Lung (tissue), 11 donors: ENCODE measurements at regions not wholly inside any gene's neighbourhood (a gene's known extent, or its start where the extent isn't known, plus 50 kb on each side); places are given as distances from the start of the nearest gene placed in this dataset.

ENCODE experiments used
- ATAC-seq: fragments of 200-7000 bp; cut with Tn5 transposase; one replicate; pipeline ENCODE4 v1.9.1; 2020; ENCODE audit warnings: moderate number of reproducible peaks; ENCODE audit not compliant: insufficient read depth, low FRiP score
- DNase-seq, 3 donors: peaks; one replicate each; pipeline ENCODE4 v3.0.0-alpha.2; 2013 to 2017
- H3K27ac ChIP-seq, 2 donors: one replicate each; pipeline ENCODE4 v1.5.1; 2013; ENCODE audit warnings: mild to moderate bottlenecking in 2 of 2, moderate library complexity in 2 of 2, control low read depth in 1 of 2, inconsistent platforms in 1 of 2, low read depth in 1 of 2, low read length in 1 of 2
- H3K27me3 ChIP-seq, 3 donors: one replicate each; pipeline ENCODE4 v1.5.1; 2013; ENCODE audit warnings: low read length in 2 of 3; ENCODE audit not compliant: control insufficient read depth in 3 of 3, insufficient read depth in 3 of 3
- H3K36me3 ChIP-seq, 4 donors: one replicate each; pipeline ENCODE4 v1.5.1; 2013; ENCODE audit warnings: low read length in 4 of 4, mild to moderate bottlenecking in 1 of 4, moderate library complexity in 1 of 4; ENCODE audit not compliant: control insufficient read depth in 4 of 4, insufficient read depth in 4 of 4
- H3K4me1 ChIP-seq, 5 donors: one replicate each; pipeline ENCODE4 v1.5.1; 2013; ENCODE audit warnings: low read length in 5 of 5, mild to moderate bottlenecking in 2 of 5, moderate library complexity in 1 of 5; ENCODE audit not compliant: control insufficient read depth in 5 of 5, insufficient read depth in 5 of 5
- H3K4me3 ChIP-seq: one replicate; pipeline ENCODE4 v1.5.1; 2013; ENCODE audit warnings: mild to moderate bottlenecking, control low read depth, moderate library complexity
- H3K9ac ChIP-seq, 2 donors: one replicate each; pipeline ENCODE4 v1.5.1; 2013; ENCODE audit warnings: low read length in 2 of 2, control low read depth in 1 of 2; ENCODE audit not compliant: insufficient read depth in 1 of 2
- H3K9me3 ChIP-seq, 4 donors: one replicate each; pipeline ENCODE4 v1.5.1; 2013; ENCODE audit warnings: low read length in 3 of 4, mild to moderate bottlenecking in 1 of 4, moderate library complexity in 1 of 4; ENCODE audit not compliant: control insufficient read depth in 4 of 4, insufficient read depth in 3 of 4
- WGBS, 2 donors: extraction: QIAGEN DNeasy Blood & Tissue Kit; methylation state at CpG; one replicate each; pipeline ENCODE4 v1.1.7; 2013; 5-methylcytosine and 5-hydroxymethylcytosine counted together
- TF ChIP-seq, protein P1 (sequence below): IDR thresholded peaks from 2 replicates; pipeline ENCODE4 v1.5.1; 2012; ENCODE audit warnings: mild to moderate bottlenecking; ENCODE audit errors: control extremely low read depth, extremely low read depth
- donor health status: control.
- donor health status: control.
- donor health status: Bipolar disorder and iron deficiency.
- donor health status: healthy.
- donor health status: DM: yes; HTN: yes; CAD: no.

DNA sequence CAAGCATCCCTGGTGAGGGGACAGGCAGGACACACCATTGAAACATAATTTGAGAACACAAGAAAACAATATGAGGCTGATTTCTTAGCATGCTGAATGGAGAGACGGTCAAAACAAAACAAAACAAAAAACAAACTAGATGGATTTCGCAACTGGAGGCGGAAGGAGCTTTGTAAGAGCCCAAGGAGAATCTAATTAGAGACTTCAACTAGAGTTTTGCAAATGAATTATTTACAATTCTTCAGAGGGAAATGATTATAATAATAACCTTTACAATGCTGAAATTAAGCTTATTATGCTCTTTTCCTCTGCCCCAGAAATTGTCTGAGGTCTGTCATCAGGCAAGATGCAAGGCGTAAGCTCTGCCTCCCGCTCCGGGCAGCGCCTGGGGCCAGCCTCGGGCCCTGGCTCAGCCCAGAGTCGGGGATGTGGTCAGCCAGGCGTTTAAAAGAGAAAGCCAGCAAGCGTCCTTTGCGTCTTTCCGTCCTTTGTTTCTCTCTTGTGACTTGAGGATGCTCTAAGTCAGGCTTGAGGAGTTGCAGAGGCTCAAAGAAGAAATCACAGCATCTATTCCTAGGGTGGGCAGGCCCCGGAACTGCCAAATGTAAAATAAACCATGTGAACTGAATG is 139.6 kb downstream of the TWIST2 start:
- WGBS, 2 donors: 85 to 87% methylated on average over 14 of the region's 14 CpGs
- DNase-seq (peak in 2 of 3 donors; percentile 18 to 47), ATAC-seq (no peak)
- Histone ChIP-seq H3K27me3 (peaks cover 0 to 6% (median 0%) of the 10 kb centered on the region in 3 donors), H3K4me1 (no peaks in the 10 kb centered on the region), H3K27ac (no peak overlapping the region), H3K9ac (no peak overlapping the region), H3K9me3 (no peaks in the 10 kb centered on the region), H3K36me3 (no peaks in the 10 kb centered on the region), H3K4me3 (no peak overlapping the region)
- TF ChIP-seq, protein P1, sequence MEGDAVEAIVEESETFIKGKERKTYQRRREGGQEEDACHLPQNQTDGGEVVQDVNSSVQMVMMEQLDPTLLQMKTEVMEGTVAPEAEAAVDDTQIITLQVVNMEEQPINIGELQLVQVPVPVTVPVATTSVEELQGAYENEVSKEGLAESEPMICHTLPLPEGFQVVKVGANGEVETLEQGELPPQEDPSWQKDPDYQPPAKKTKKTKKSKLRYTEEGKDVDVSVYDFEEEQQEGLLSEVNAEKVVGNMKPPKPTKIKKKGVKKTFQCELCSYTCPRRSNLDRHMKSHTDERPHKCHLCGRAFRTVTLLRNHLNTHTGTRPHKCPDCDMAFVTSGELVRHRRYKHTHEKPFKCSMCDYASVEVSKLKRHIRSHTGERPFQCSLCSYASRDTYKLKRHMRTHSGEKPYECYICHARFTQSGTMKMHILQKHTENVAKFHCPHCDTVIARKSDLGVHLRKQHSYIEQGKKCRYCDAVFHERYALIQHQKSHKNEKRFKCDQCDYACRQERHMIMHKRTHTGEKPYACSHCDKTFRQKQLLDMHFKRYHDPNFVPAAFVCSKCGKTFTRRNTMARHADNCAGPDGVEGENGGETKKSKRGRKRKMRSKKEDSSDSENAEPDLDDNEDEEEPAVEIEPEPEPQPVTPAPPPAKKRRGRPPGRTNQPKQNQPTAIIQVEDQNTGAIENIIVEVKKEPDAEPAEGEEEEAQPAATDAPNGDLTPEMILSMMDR: no peak

GRCh38 chr2:238988105-238988504 is 140.2 kb downstream of the TWIST2 start:
- H3K27ac ChIP-seq: no peak overlapping the region
- DNase-seq (no peak), ATAC-seq (no peak)
- H3K9ac ChIP-seq: no peak overlapping the region
- 65 to 68% methylated on average over 7 of the region's 7 CpGs for WGBS, 2 donors
- H3K9me3 ChIP-seq: no peaks in the 10 kb centered on the region
- H3K27me3 ChIP-seq: peaks cover 0 to 6% (median 0%) of the 10 kb centered on the region in 3 donors
- TF ChIP-seq, protein P1: no peak
- H3K4me1 ChIP-seq: no peaks in the 10 kb centered on the region
- H3K36me3 ChIP-seq: no peaks in the 10 kb centered on the region
- H3K4me3 ChIP-seq: no peak overlapping the region

GRCh38 chr2:238988752-238989151 is 140.9 kb downstream of the TWIST2 start:
- Histone ChIP-seq H3K9ac (no peak overlapping the region), H3K27ac (no peak overlapping the region), H3K36me3 (no peaks in the 10 kb centered on the region), H3K27me3 (peaks cover 0 to 6% (median 0%) of the 10 kb centered on the region in 3 donors), H3K4me3 (no peak overlapping the region), H3K4me1 (no peaks in the 10 kb centered on the region), H3K9me3 (peaks cover 0 to 1% (median 0%) of the 10 kb centered on the region in 4 donors)
- TF ChIP-seq, protein P1: no peak
- 92 to 97% methylated on average over 5 of the region's 5 CpGs for WGBS, 2 donors
- no peak for DNase-seq
- no peak for ATAC-seq

DNA sequence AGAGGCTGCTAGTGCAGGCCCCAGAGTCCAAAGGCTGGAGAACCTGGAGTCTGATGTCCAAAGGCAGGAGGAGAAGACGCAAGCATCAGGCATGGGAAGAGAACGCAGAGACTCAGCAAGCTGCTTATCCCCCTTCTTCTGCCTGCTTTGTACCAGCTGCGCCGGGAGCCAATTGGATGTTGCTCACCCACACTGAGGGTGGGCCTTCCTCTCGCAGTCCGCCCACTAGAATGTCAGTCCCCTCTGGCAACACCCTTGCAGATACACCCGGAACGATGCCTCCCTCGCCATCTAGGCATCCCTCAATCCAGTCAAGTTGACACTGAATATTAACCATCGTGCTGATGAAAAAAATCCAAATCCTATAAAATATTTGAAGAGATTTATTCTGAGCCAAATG is 141.6 kb downstream of the TWIST2 start:
- Histone ChIP-seq H3K4me1 (no peaks in the 10 kb centered on the region), H3K4me3 (no peak overlapping the region), H3K27me3 (peaks cover 0 to 6% (median 0%) of the 10 kb centered on the region in 3 donors), H3K9ac (no peak overlapping the region), H3K9me3 (peaks cover 0 to 3% (median 2%) of the 10 kb centered on the region in 4 donors), H3K36me3 (no peaks in the 10 kb centered on the region), H3K27ac (no peak overlapping the region)
- no peak for DNase-seq
- 93 to 94% methylated on average over 10 of the region's 10 CpGs for WGBS, 2 donors
- TF ChIP-seq, protein P1: no peak
- ATAC-seq: no peak
